LNCAP (cell line): ENCODE measurements at regions not wholly inside any gene's neighbourhood (a gene's known extent, or its start where the extent isn't known, plus 50 kb on each side); places are given as distances from the start of the nearest gene placed in this dataset.

Experiments used
- TF ChIP-seq, protein P1 (sequence below): fragments of 450-650 bp; IDR thresholded peaks from 2 replicates; pipeline ENCODE4 v1.5.1; 2017; ENCODE audit warnings: mild to moderate bottlenecking

DNA sequence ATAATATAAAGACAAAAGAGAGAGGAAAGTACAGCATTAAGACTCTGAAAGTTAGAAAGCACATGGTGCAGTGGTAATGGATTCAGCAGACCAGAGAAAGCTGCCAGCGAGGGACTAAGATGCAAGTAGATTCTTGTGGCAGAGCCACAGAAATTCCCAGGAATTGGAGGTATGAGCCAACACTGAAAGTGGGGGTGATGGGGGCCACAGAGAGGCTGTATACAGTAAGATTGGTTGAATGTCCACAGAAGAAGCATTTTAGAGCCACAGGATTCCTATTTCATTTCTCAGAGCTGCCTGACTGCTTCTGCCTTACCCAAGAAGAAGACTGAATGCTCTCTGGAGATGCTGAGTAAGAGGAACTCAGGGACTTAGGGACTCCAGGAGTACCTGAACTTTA, 295.0 kb downstream of the LMO7 start:
- TF ChIP-seq, protein P1, sequence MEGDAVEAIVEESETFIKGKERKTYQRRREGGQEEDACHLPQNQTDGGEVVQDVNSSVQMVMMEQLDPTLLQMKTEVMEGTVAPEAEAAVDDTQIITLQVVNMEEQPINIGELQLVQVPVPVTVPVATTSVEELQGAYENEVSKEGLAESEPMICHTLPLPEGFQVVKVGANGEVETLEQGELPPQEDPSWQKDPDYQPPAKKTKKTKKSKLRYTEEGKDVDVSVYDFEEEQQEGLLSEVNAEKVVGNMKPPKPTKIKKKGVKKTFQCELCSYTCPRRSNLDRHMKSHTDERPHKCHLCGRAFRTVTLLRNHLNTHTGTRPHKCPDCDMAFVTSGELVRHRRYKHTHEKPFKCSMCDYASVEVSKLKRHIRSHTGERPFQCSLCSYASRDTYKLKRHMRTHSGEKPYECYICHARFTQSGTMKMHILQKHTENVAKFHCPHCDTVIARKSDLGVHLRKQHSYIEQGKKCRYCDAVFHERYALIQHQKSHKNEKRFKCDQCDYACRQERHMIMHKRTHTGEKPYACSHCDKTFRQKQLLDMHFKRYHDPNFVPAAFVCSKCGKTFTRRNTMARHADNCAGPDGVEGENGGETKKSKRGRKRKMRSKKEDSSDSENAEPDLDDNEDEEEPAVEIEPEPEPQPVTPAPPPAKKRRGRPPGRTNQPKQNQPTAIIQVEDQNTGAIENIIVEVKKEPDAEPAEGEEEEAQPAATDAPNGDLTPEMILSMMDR: no peak

- TF ChIP-seq, protein P1: no peak
These were observed 292.9 kb downstream of the LMO7 start for GRCh38 chr13:75929076-75929475.

DNA sequence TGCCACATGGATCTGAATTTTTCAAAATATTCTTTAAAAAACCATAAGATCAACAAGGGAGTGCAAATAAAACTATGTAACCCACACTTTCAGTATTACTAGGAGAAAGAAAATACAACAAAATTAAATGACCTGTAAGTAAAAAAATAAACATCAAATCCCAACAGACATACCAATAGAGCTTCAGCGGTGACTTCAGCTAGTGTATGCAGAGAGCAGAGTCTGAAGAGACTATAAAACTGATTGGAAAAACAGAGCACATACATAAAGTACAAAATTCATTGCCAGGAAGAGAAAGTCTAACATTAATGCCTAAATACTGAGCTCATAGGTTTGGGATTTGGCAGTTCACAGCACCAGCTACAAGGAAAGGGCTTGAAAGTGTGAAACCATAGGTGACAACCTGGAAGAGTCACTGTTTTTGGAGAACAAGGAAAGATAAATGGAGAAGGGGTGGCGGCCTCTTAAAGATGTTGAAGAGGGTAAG, 291.1 kb downstream of the LMO7 start:
- TF ChIP-seq, protein P1: no peak

DNA sequence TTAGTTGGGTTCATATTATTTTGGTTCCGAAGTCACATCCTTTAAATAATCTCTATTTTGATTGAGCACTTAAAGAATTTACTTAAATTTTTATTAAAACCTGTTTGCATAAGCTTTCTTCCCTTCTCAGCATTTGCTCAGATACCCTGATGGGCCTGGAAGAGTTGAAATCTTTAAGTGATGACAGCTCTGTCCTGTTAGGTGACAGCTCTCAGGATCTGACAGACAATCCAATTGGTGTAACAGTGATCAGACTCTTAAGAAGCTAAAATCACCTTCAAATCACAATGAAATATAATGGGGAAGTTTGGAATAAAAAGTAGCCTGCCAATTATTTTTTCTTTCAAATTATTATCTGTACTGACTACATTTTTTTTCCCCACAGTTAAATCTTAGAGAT, 284.4 kb downstream of the LMO7 start:
- TF ChIP-seq, protein P1: no peak

- TF ChIP-seq, protein P1: no peak
These were observed 283.6 kb downstream of the LMO7 start for GRCh38 chr13:75919660-75920199.

DNA sequence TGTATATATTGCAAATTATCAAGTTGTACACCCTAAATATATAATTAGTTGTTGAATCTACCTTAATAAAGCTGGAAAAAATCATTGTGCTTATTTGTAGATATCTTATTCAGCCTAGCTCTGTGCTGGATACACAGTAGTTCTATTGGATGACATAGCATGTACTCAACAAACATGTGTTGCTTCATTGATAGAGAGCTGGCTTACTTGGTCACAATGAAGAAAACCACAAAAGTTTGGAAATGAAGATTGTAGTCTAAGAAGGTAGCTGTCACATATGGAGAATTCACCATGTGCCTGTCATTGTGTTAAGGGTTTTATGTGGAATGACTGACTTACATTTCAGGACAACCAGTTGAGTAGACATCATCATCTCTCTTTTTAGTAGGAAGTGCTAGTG, 278.9 kb downstream of the LMO7 start:
- TF ChIP-seq, protein P1: no peak

GRCh38 chr13:75913925-75914324, 277.8 kb downstream of the LMO7 start:
- TF ChIP-seq, protein P1: no peak

- TF ChIP-seq, protein P1: no peak
These were observed 274.5 kb downstream of the LMO7 start for GRCh38 chr13:75910591-75910990.
